RPMI8226 (cell line): ENCODE measurements at regions not wholly inside any gene's neighbourhood (a gene's known extent, or its start where the extent isn't known, plus 50 kb on each side); places are given as distances from the start of the nearest gene placed in this dataset.

ENCODE experiments used
- DNase-seq: peaks from one replicate; pipeline ENCODE4 v3.0.0-alpha.2; 2015

DNA sequence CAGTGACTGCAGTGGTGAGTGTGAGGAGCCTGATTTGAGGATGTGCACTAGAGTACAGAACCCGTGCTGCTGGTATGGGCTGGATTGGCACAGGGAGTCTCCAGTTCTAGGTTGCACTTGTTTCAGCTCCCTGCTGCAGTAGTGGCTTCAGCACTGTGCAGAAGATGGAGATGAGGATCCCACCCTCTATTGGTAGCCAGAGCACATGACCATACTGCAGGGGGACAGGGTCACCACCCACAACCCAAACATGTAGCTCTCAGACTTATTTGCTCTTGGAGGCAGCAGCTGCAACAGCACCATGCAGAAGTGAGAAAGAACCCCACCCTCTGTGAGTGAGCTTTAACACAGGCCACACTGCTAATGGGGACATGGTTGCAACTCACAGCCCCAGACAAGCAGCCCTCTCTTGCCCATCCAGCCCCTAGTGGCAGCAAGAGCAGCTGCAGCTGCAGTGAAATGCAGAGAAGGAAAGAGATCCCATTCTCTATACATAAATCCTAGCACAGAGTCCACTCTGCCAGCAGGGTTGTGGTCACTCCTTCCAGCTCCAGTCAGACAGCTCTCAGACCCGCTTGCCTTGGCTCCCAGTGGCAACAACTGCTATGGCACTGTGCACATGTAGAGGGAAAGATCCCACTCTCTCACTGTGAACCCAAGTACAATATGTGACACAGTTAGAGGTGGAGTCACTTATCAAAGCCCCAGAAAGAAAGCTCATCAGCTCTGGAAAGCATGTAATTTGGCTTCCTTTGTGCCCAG, 51.4 kb upstream of the SCIN start:
- peak; percentile 37 for DNase-seq

DNA sequence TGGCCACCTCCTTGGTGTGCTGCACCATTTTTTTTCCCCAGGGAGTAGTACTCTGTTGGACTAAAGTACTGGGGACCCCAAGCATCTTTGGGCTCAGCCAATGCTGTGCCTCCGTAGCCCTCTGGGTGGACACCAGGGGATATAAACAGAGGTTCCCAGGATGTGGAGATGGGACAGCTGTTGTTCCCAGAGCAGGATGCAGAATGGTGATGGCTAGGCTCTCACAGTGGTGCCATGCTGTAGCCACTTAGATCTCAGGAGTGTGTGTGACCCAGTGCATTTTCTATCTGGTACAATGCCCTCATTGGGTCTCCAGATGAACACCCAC, 50.9 kb upstream of the SCIN start:
- no peak for DNase-seq
